ENCODE measurements at regions not wholly inside any gene's neighbourhood (a gene's known extent, or its start where the extent isn't known, plus 50 kb on each side); places are given as distances from the start of the nearest gene placed in this dataset.

GRCh38 chr16:79790854-79791253 lies 190.3 kb upstream of the MAF start:
- DNase-seq (ENCODE audit: low spot score): no peak
- Mint-ChIP-seq H3K36me3 (ENCODE audit: low read depth, unreplicated experiment) (no peaks in the 10 kb centered on the region), H3K4me1 (ENCODE audit: unreplicated experiment) (no peaks in the 10 kb centered on the region), H3K9me3 (ENCODE audit: unreplicated experiment) (no peaks in the 10 kb centered on the region), H3K27me3 (ENCODE audit: unreplicated experiment) (no peaks in the 10 kb centered on the region), H3K27ac (ENCODE audit: unreplicated experiment) (no peak overlapping the region), H3K4me3 (ENCODE audit: unreplicated experiment) (no peak overlapping the region)
- no peak for TF ChIP-seq CTCF (IDR thresholded peaks at IDR 0.05; ENCODE audit: unreplicated experiment)

- Mint-ChIP-seq H3K4me1 (ENCODE audit: unreplicated experiment) (no peaks in the 10 kb centered on the region), H3K27me3 (ENCODE audit: unreplicated experiment) (no peaks in the 10 kb centered on the region), H3K36me3 (ENCODE audit: low read depth, unreplicated experiment) (no peaks in the 10 kb centered on the region), H3K27ac (ENCODE audit: unreplicated experiment) (no peak overlapping the region), H3K4me3 (ENCODE audit: unreplicated experiment) (no peak overlapping the region), H3K9me3 (ENCODE audit: unreplicated experiment) (no peaks in the 10 kb centered on the region)
- no peak for TF ChIP-seq CTCF (IDR thresholded peaks at IDR 0.05; ENCODE audit: unreplicated experiment)
- DNase-seq (ENCODE audit: low spot score): no peak
These were observed 188.4 kb upstream of the MAF start for GRCh38 chr16:79788949-79789348.

- H3K4me3 Mint-ChIP-seq (ENCODE audit: unreplicated experiment): no peak overlapping the region
- H3K4me1 Mint-ChIP-seq (ENCODE audit: unreplicated experiment): no peaks in the 10 kb centered on the region
- no peaks in the 10 kb centered on the region for H3K27me3 Mint-ChIP-seq (ENCODE audit: unreplicated experiment)
- no peak for TF ChIP-seq CTCF (IDR thresholded peaks at IDR 0.05; ENCODE audit: unreplicated experiment)
- no peak overlapping the region for H3K27ac Mint-ChIP-seq (ENCODE audit: unreplicated experiment)
- no peaks in the 10 kb centered on the region for H3K36me3 Mint-ChIP-seq (ENCODE audit: low read depth, unreplicated experiment)
- no peak for DNase-seq (ENCODE audit: low spot score)
- H3K9me3 Mint-ChIP-seq (ENCODE audit: unreplicated experiment): no peaks in the 10 kb centered on the region
These were observed 185.9 kb upstream of the MAF start for GRCh38 chr16:79786389-79786788.

GRCh38 chr16:79784007-79784406 lies 183.5 kb upstream of the MAF start:
- Mint-ChIP-seq H3K4me3 (ENCODE audit: unreplicated experiment) (no peak overlapping the region), H3K36me3 (ENCODE audit: low read depth, unreplicated experiment) (no peaks in the 10 kb centered on the region), H3K27ac (ENCODE audit: unreplicated experiment) (no peak overlapping the region), H3K4me1 (ENCODE audit: unreplicated experiment) (no peaks in the 10 kb centered on the region), H3K9me3 (ENCODE audit: unreplicated experiment) (no peaks in the 10 kb centered on the region), H3K27me3 (ENCODE audit: unreplicated experiment) (no peaks in the 10 kb centered on the region)
- no peak for TF ChIP-seq CTCF (IDR thresholded peaks at IDR 0.05; ENCODE audit: unreplicated experiment)
- no peak for DNase-seq (ENCODE audit: low spot score)

- Mint-ChIP-seq H3K36me3 (ENCODE audit: low read depth, unreplicated experiment) (no peaks in the 10 kb centered on the region), H3K27ac (ENCODE audit: unreplicated experiment) (no peak overlapping the region), H3K4me3 (ENCODE audit: unreplicated experiment) (no peak overlapping the region), H3K9me3 (ENCODE audit: unreplicated experiment) (no peaks in the 10 kb centered on the region), H3K4me1 (ENCODE audit: unreplicated experiment) (no peaks in the 10 kb centered on the region), H3K27me3 (ENCODE audit: unreplicated experiment) (no peaks in the 10 kb centered on the region)
- DNase-seq (ENCODE audit: low spot score): no peak
- TF ChIP-seq CTCF (IDR thresholded peaks at IDR 0.05; ENCODE audit: unreplicated experiment): no peak
These were observed 177.1 kb upstream of the MAF start for GRCh38 chr16:79777679-79778078.

Data from endothelial cell (in vitro differentiated cells).